Neural crest cell (in vitro differentiated cells): ENCODE measurements at regions not wholly inside any gene's neighbourhood (a gene's known extent, or its start where the extent isn't known, plus 50 kb on each side); places are given as distances from the start of the nearest gene placed in this dataset.

Source experiments
- DNase-seq: peaks from one replicate; pipeline ENCODE4 v3.0.0; 2021; ENCODE audit warnings: low read depth, mixed read lengths, low spot score
- H3K27ac Mint-ChIP-seq: one replicate; pipeline ENCODE4 v1.8.0; 2021; ENCODE audit warnings: mild to moderate bottlenecking, mixed read lengths; ENCODE audit not compliant: unreplicated experiment
- H3K27me3 Mint-ChIP-seq: 2 replicates; pipeline ENCODE4 v1.8.0; 2021; ENCODE audit warnings: low read depth, mild to moderate bottlenecking, mixed read lengths
- H3K36me3 Mint-ChIP-seq: 2 replicates; pipeline ENCODE4 v1.8.0; 2021; ENCODE audit warnings: low read depth, mild to moderate bottlenecking, mixed read lengths
- H3K4me1 Mint-ChIP-seq: 2 replicates; pipeline ENCODE4 v1.8.0; 2021; ENCODE audit warnings: mixed read lengths
- H3K4me3 Mint-ChIP-seq: one replicate; pipeline ENCODE4 v1.8.0; 2021; ENCODE audit warnings: mild to moderate bottlenecking, mixed read lengths
- H3K9me3 Mint-ChIP-seq: 2 replicates; pipeline ENCODE4 v1.8.0; 2021; ENCODE audit warnings: mixed read lengths
- TF ChIP-seq, protein P1 (sequence below): fragments of 200-600 bp; sonication (generic); conservative IDR thresholded peaks from 2 replicates; pipeline ENCODE4 v1.5.0; 2021; ENCODE audit warnings: antibody characterized with exemption, mild to moderate bottlenecking

- H3K9me3 Mint-ChIP-seq = no peaks in the 10 kb centered on the region
- H3K27ac Mint-ChIP-seq = no peak overlapping the region
- H3K27me3 Mint-ChIP-seq = no peaks in the 10 kb centered on the region
- TF ChIP-seq, protein P1, sequence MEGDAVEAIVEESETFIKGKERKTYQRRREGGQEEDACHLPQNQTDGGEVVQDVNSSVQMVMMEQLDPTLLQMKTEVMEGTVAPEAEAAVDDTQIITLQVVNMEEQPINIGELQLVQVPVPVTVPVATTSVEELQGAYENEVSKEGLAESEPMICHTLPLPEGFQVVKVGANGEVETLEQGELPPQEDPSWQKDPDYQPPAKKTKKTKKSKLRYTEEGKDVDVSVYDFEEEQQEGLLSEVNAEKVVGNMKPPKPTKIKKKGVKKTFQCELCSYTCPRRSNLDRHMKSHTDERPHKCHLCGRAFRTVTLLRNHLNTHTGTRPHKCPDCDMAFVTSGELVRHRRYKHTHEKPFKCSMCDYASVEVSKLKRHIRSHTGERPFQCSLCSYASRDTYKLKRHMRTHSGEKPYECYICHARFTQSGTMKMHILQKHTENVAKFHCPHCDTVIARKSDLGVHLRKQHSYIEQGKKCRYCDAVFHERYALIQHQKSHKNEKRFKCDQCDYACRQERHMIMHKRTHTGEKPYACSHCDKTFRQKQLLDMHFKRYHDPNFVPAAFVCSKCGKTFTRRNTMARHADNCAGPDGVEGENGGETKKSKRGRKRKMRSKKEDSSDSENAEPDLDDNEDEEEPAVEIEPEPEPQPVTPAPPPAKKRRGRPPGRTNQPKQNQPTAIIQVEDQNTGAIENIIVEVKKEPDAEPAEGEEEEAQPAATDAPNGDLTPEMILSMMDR = no peak
- no peak for DNase-seq
- H3K4me3 Mint-ChIP-seq = no peak overlapping the region
- H3K36me3 Mint-ChIP-seq = no peaks in the 10 kb centered on the region
- no peaks in the 10 kb centered on the region for H3K4me1 Mint-ChIP-seq
Observed at GRCh38 chr4:111020961-111021360, 398.1 kb upstream of the PITX2 start.

DNA sequence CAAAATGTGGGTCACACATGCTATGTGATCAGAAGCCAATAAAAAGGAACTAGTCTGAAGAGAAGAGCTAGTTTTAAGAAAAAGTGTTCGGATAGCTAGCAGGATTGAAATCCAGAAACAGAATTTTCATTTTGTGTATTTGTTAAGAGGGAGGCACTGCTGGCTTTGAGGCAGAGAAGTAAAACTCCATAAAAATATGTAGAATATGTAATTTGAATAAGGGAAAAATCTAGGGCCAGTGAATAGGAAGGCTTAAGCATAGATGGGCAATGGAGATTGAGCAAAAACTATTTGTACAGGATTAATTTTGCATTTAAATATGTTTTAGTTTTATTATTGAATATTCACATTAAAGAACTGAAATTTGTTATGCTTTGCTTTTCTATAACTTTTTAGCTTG, 399.9 kb upstream of the PITX2 start:
- no peaks in the 10 kb centered on the region for H3K9me3 Mint-ChIP-seq
- H3K27me3 Mint-ChIP-seq = no peaks in the 10 kb centered on the region
- no peak overlapping the region for H3K27ac Mint-ChIP-seq
- no peaks in the 10 kb centered on the region for H3K4me1 Mint-ChIP-seq
- no peaks in the 10 kb centered on the region for H3K36me3 Mint-ChIP-seq
- H3K4me3 Mint-ChIP-seq = no peak overlapping the region
- no peak for DNase-seq
- TF ChIP-seq, protein P1 = no peak

DNA sequence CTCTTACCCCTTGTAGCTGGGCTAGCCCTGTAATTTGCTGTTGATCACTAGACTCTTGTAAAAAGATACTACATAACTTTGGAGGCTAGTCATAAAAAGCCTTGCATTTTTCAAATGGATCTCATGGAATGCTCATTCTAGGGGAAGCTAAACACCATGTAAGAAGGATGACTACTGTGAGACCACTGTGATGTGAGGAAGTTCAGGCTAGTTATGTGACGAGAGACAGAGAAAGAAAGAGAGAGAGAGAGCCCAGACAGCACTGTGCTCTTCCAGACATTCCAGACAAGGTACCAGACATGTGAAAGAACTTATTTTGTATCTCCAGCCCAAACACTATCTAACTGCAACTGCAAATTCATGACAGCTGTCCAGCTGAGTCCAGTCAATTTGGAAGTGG, 404.6 kb upstream of the PITX2 start:
- peaks cover 2% of the 10 kb centered on the region for H3K9me3 Mint-ChIP-seq
- H3K4me1 Mint-ChIP-seq = no peaks in the 10 kb centered on the region
- H3K36me3 Mint-ChIP-seq = no peaks in the 10 kb centered on the region
- no peaks in the 10 kb centered on the region for H3K27me3 Mint-ChIP-seq
- TF ChIP-seq, protein P1 = no peak
- DNase-seq = no peak
- no peak overlapping the region for H3K27ac Mint-ChIP-seq
- no peak overlapping the region for H3K4me3 Mint-ChIP-seq

DNA sequence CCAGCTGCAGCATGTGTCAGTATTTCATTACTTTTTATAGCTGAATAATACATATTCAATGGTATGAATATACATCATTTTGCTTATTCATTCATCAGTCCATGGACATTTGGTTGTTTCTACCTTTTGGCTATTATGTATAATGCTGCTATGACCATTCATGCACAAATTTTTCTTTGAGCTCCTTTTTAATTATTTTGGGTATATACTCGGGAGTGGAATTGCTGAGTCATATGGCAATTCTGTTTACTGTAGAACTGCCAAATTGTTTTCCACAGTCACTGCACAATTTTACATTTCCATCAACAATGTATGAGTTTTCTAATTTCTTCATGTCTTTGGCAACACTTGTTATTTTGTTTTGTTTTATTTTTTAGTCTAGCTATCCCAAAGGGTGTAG, 405.9 kb upstream of the PITX2 start:
- Mint-ChIP-seq H3K4me3 (no peak overlapping the region), H3K4me1 (no peaks in the 10 kb centered on the region), H3K36me3 (no peaks in the 10 kb centered on the region), H3K9me3 (peaks cover 2% of the 10 kb centered on the region), H3K27me3 (no peaks in the 10 kb centered on the region), H3K27ac (no peak overlapping the region)
- TF ChIP-seq, protein P1 = no peak
- no peak for DNase-seq

GRCh38 chr4:111031001-111031579, 408.2 kb upstream of the PITX2 start:
- Mint-ChIP-seq H3K4me1 (no peaks in the 10 kb centered on the region), H3K27ac (no peak overlapping the region), H3K27me3 (no peaks in the 10 kb centered on the region), H3K4me3 (no peak overlapping the region), H3K36me3 (no peaks in the 10 kb centered on the region), H3K9me3 (peaks cover 2% of the 10 kb centered on the region)
- no peak for DNase-seq
- TF ChIP-seq, protein P1 = no peak

- H3K4me3 Mint-ChIP-seq = no peak overlapping the region
- H3K4me1 Mint-ChIP-seq = no peaks in the 10 kb centered on the region
- H3K36me3 Mint-ChIP-seq = no peaks in the 10 kb centered on the region
- H3K9me3 Mint-ChIP-seq = peaks cover 2% of the 10 kb centered on the region
- TF ChIP-seq, protein P1 = no peak
- H3K27me3 Mint-ChIP-seq = no peaks in the 10 kb centered on the region
- H3K27ac Mint-ChIP-seq = no peak overlapping the region
- DNase-seq = no peak
Observed at GRCh38 chr4:111031596-111031995, 408.7 kb upstream of the PITX2 start.
